Liver (tissue), 8 donors: ENCODE measurements at regions not wholly inside any gene's neighbourhood (a gene's known extent, or its start where the extent isn't known, plus 50 kb on each side); places are given as distances from the start of the nearest gene placed in this dataset.

ENCODE experiments used
- DNase-seq: peaks from one replicate; pipeline ENCODE4 v3.0.0-alpha.2; 2017; ENCODE audit warnings: low spot score
- H3K27ac ChIP-seq, 2 donors: one replicate each; pipeline ENCODE4 v1.7.0; 2013; ENCODE audit warnings: inconsistent platforms in 2 of 2, low read length in 2 of 2, control low read depth in 1 of 2, low read depth in 1 of 2, mild to moderate bottlenecking in 1 of 2
- H3K27me3 ChIP-seq, 4 donors: one replicate each; pipeline versions ENCODE4 v1.6.1 to v1.7.0; 2013; ENCODE audit warnings: low read length in 3 of 4, inconsistent platforms in 1 of 4, mild to moderate bottlenecking in 1 of 4, moderate library complexity in 1 of 4; ENCODE audit not compliant: control insufficient read depth in 4 of 4, insufficient read depth in 4 of 4
- H3K36me3 ChIP-seq, 4 donors: one replicate each; pipeline versions ENCODE4 v1.6.1 to v1.7.0; 2013; ENCODE audit warnings: low read length in 3 of 4, mild to moderate bottlenecking in 3 of 4, low read depth in 1 of 4, moderate library complexity in 1 of 4; ENCODE audit not compliant: control insufficient read depth in 4 of 4, insufficient read depth in 3 of 4
- H3K4me1 ChIP-seq, 4 donors: one replicate each; pipeline versions ENCODE4 v1.6.1 to v1.7.0; 2013; ENCODE audit warnings: low read length in 3 of 4, mild to moderate bottlenecking in 3 of 4, moderate library complexity in 1 of 4; ENCODE audit not compliant: control insufficient read depth in 4 of 4, insufficient read depth in 4 of 4
- H3K4me3 ChIP-seq, 3 donors: one replicate each; pipeline versions ENCODE4 v1.6.1 to v1.7.0; 2013; ENCODE audit warnings: low read length in 3 of 3, control low read depth in 1 of 3, low read depth in 1 of 3, mild to moderate bottlenecking in 1 of 3
- H3K9ac ChIP-seq, 2 donors: one replicate each; pipeline ENCODE4 v1.7.0; 2013; ENCODE audit warnings: low read length in 2 of 2, mild to moderate bottlenecking in 2 of 2, moderate library complexity in 2 of 2, control low read depth in 1 of 2, low read depth in 1 of 2
- H3K9me3 ChIP-seq, 4 donors: one replicate each; pipeline versions ENCODE4 v1.6.1 to v1.7.0; 2013; ENCODE audit warnings: low read length in 3 of 4; ENCODE audit not compliant: control insufficient read depth in 4 of 4
- CTCF ChIP-seq: fragments of 150-350 bp; IDR thresholded peaks from 2 replicates; pipeline ENCODE4 v1.5.1; 2017; ENCODE audit warnings: improper control_type of control experiment, low read depth, low read length; ENCODE audit not compliant: missing input control
- EGR1 ChIP-seq, 2 donors: IDR thresholded peaks; 2 replicates each; pipeline ENCODE4 v1.6.1; 2016 to 2018; ENCODE audit warnings: antibody characterized with exemption in 2 of 2, low read depth in 2 of 2
- FOXA1 ChIP-seq: IDR thresholded peaks from 2 replicates; pipeline ENCODE4 v1.6.1; 2016; ENCODE audit warnings: antibody characterized with exemption
- FOXA2 ChIP-seq: IDR thresholded peaks from 2 replicates; pipeline ENCODE4 v1.6.1; 2016; ENCODE audit warnings: antibody characterized with exemption
- GABPA ChIP-seq, 2 donors: IDR thresholded peaks in 1 of 2; conservative IDR thresholded peaks in 1 of 2; 2 replicates each; pipeline ENCODE4 v1.6.1; 2016; ENCODE audit warnings: antibody characterized with exemption in 2 of 2, mild to moderate bottlenecking in 1 of 2, moderate library complexity in 1 of 2
- HNF4A ChIP-seq, 2 donors: conservative IDR thresholded peaks; 2 replicates each; pipeline ENCODE4 v1.6.1; 2016; ENCODE audit warnings: antibody characterized with exemption in 2 of 2, mild to moderate bottlenecking in 2 of 2
- HNF4G ChIP-seq: IDR thresholded peaks from 2 replicates; pipeline ENCODE4 v1.6.1; 2016; ENCODE audit warnings: antibody characterized with exemption
- JUND ChIP-seq, 2 donors: IDR thresholded peaks; 2 replicates each; pipeline ENCODE4 v1.6.1; 2016; ENCODE audit warnings: antibody characterized with exemption in 2 of 2
- NR2F2 ChIP-seq: IDR thresholded peaks from 2 replicates; pipeline ENCODE4 v1.6.1; 2016; ENCODE audit warnings: antibody characterized with exemption
- RAD21 ChIP-seq, 2 donors: IDR thresholded peaks; 2 replicates each; pipeline ENCODE4 v1.6.1; 2016; ENCODE audit warnings: antibody characterized with exemption in 2 of 2, mild to moderate bottlenecking in 2 of 2
- RXRA ChIP-seq, 2 donors: IDR thresholded peaks; 2 replicates each; pipeline ENCODE4 v1.6.1; 2017 to 2018; ENCODE audit warnings: antibody characterized with exemption in 2 of 2, mild to moderate bottlenecking in 1 of 2
- SP1 ChIP-seq: IDR thresholded peaks from 2 replicates; pipeline ENCODE4 v1.6.1; 2018; ENCODE audit warnings: antibody characterized with exemption, mild to moderate bottlenecking
- TAF1 ChIP-seq: conservative IDR thresholded peaks from 2 replicates; pipeline ENCODE4 v1.6.1; 2016; ENCODE audit warnings: antibody characterized with exemption, mild to moderate bottlenecking
- YY1 ChIP-seq: IDR thresholded peaks from 2 replicates; pipeline ENCODE4 v1.6.1; 2016; ENCODE audit warnings: antibody characterized with exemption, mild to moderate bottlenecking
- ZBTB33 ChIP-seq: IDR thresholded peaks from 2 replicates; pipeline ENCODE4 v1.6.1; 2016; ENCODE audit warnings: antibody characterized with exemption
- WGBS: extraction: QIAGEN DNeasy Blood & Tissue Kit; methylation state at CpG from one replicate; pipeline ENCODE4 v1.1.7; 2013; 5-methylcytosine and 5-hydroxymethylcytosine counted together
- TF ChIP-seq, protein P1 (sequence below): IDR thresholded peaks from 2 replicates; pipeline ENCODE4 v1.6.1; 2016; ENCODE audit warnings: antibody characterized with exemption
- TF ChIP-seq, protein P2 (sequence below): IDR thresholded peaks from 2 replicates; pipeline ENCODE4 v1.6.1; 2016; ENCODE audit warnings: antibody characterized with exemption, mild to moderate bottlenecking
- TF ChIP-seq, protein P3 (sequence below): IDR thresholded peaks from 2 replicates; pipeline ENCODE4 v1.6.1; 2016; ENCODE audit warnings: antibody characterized with exemption
- donor health status: healthy.
- donor health status: healthy.
- donor health status: healthy.
- donor health status: healthy.
- donor health status: healthy.

DNA sequence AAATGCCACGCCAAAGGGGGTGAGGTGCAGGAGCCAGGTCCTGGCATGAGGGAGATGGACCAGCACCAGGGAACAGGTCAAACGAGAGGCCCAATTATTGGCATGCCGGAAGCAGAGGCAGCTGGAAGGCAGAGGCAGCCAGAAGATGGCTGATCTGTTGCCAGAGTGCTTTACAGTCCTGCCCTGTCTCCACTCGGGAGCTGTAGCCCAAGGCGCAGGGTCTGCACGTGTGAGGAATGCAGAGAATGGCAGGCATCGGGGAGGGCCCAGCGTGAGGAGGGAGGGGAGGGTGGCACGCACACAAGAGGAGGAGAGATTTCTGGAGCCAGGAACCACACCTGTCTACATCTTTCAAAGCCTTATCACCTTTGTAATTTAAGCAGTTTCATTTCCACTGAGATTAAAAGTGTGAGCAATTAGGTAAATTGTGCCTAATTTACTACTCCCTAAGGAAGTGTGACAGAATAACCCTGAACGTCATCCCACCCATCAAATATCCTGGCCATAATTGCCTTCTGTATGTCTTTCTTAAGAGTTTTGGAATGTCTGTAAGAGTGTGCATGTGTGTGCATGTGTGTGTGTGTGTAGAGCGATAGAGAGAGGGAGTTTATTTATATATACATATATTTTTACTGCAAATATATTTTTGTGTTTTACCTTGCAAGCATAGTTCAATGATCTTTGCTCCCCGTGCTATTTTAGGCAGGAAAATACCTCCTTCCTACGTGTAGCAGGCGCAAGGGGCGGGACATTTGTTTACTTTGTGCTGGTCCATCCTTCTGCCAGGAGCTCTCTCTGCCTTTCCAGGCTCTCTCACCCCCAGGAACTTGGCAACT is 125.5 kb upstream of the SERBP1 start:
- Histone ChIP-seq H3K9me3 (no peaks in the 10 kb centered on the region), H3K36me3 (no peaks in the 10 kb centered on the region), H3K9ac (peak overlapping the region in 1 of 2 donors; percentile 4), H3K27ac (peak overlapping the region; percentile 53 to 73), H3K27me3 (no peaks in the 10 kb centered on the region), H3K4me3 (no peak overlapping the region), H3K4me1 (peaks cover 3 to 48% (median 25%) of the 10 kb centered on the region in 4 donors)
- TF ChIP-seq FOXA1 (no peak), RXRA (IDR thresholded peaks at IDR 0.05) (peak; percentile 86 to 92), ZBTB33 (peak; percentile 50), EGR1 (IDR thresholded peaks at IDR 0.05; ENCODE audit: low read depth in 2 of 2) (no peak), CTCF (no peak), GABPA (IDR thresholded peaks at IDR 0.05 in 1 of 2, conservative IDR thresholded peaks at IDR 0.05 in 1 of 2) (no peak), HNF4A (conservative IDR thresholded peaks at IDR 0.05) (peak; percentile 77 to 84), FOXA2 (no peak), YY1 (no peak), NR2F2 (no peak), JUND (IDR thresholded peaks at IDR 0.05) (peak in 1 of 2 donors; percentile 50), RAD21 (IDR thresholded peaks at IDR 0.05) (peak in 1 of 2 donors; percentile 34), SP1 (peak; percentile 80), HNF4G (no peak), TAF1 (no peak)
- TF ChIP-seq, protein P1, sequence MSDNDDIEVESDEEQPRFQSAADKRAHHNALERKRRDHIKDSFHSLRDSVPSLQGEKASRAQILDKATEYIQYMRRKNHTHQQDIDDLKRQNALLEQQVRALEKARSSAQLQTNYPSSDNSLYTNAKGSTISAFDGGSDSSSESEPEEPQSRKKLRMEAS: peak; percentile 16
- TF ChIP-seq, protein P2, sequence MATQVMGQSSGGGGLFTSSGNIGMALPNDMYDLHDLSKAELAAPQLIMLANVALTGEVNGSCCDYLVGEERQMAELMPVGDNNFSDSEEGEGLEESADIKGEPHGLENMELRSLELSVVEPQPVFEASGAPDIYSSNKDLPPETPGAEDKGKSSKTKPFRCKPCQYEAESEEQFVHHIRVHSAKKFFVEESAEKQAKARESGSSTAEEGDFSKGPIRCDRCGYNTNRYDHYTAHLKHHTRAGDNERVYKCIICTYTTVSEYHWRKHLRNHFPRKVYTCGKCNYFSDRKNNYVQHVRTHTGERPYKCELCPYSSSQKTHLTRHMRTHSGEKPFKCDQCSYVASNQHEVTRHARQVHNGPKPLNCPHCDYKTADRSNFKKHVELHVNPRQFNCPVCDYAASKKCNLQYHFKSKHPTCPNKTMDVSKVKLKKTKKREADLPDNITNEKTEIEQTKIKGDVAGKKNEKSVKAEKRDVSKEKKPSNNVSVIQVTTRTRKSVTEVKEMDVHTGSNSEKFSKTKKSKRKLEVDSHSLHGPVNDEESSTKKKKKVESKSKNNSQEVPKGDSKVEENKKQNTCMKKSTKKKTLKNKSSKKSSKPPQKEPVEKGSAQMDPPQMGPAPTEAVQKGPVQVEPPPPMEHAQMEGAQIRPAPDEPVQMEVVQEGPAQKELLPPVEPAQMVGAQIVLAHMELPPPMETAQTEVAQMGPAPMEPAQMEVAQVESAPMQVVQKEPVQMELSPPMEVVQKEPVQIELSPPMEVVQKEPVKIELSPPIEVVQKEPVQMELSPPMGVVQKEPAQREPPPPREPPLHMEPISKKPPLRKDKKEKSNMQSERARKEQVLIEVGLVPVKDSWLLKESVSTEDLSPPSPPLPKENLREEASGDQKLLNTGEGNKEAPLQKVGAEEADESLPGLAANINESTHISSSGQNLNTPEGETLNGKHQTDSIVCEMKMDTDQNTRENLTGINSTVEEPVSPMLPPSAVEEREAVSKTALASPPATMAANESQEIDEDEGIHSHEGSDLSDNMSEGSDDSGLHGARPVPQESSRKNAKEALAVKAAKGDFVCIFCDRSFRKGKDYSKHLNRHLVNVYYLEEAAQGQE: peak; percentile 13
- TF ChIP-seq, protein P3, sequence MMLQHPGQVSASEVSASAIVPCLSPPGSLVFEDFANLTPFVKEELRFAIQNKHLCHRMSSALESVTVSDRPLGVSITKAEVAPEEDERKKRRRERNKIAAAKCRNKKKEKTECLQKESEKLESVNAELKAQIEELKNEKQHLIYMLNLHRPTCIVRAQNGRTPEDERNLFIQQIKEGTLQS: no peak
- no peak for DNase-seq
- 43% methylated on average over 15 of the region's 15 CpGs for WGBS
